ENCODE measurements at regions not wholly inside any gene's neighbourhood (a gene's known extent, or its start where the extent isn't known, plus 50 kb on each side); places are given as distances from the start of the nearest gene placed in this dataset.
"Not testable (repeated sequence)": the region's sequence is repeated elsewhere in the genome, so short reads cannot be mapped to it uniquely, and the experiment has no call there.

DNA sequence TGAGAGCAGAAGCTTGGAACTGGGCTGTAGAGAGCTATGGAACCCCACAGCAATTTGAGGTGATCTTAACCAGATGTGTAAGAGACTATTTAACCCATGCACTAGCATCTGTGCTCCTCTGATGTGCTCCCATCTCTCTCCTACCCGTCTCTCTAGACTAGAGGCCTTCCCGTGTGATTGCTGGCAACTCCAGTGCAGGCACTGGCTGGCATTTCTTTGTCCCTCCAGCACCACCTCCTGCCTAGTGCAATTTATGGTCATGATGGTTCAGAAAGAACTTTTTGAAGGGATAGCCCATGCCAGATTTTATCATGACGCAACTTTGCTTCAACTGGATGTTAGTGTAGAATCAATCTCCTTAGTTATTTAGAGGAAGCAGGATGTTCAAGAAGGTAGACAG is 193.0 kb downstream of the BCL2L11 start:
- TF ChIP-seq CTCF (conservative IDR thresholded peaks at IDR 0.05 in 1 of 2, IDR thresholded peaks at IDR 0.05 in 1 of 2; ENCODE audit: extremely low read depth in 1 of 2, insufficient read depth in 1 of 2, low read depth in 1 of 2, low read length in 2 of 2); EZH2 (IDR thresholded peaks at IDR 0.05; ENCODE audit: borderline replicate concordance, low read length): not testable (repeated sequence)

Measured in mammary epithelial cell (primary cell).